K562 (cell line): ENCODE measurements at regions not wholly inside any gene's neighbourhood (a gene's known extent, or its start where the extent isn't known, plus 50 kb on each side); places are given as distances from the start of the nearest gene placed in this dataset.

Source experiments
- ATAC-seq: fragments of 200-7000 bp; cut with Tn5 transposase; 3 replicates; pipeline ENCODE4 v1.9.1; 2020; ENCODE audit warnings: moderate library complexity
- BruUV-seq: library from RNA; stranded (reverse); fragments of 400-500 nt; replicated peaks from 2 replicates; lab custom pipeline; 2021; lab: Mats Ljungman, UMichigan
- CTCF ChIA-PET: fragments of 300-600 bp; formaldehyde crosslinking; extraction: SDS; loops from one replicate; lab custom pipeline; 2021; ENCODE audit warnings: low intra/inter-chr PET ratio; lab: Yijun Ruan, JAX
- POLR2A ChIA-PET: fragments of 300-600, 350-650 bp; sonication (Branson Sonifier 250); formaldehyde crosslinking; extraction: SDS; loops from one replicate; lab custom pipeline; 2021; ENCODE audit warnings: antibody characterized with exemption, inconsistent platforms; lab: Yijun Ruan, JAX
- DNase-seq, 4 experiments: peaks; one replicate each; pipeline versions ENCODE4 v3.0.0 to v3.0.0-alpha.2; 2011 to 2018; ENCODE audit warnings: low spot score in 3 of 4, mixed read lengths in 3 of 4; ENCODE audit errors: extremely low read depth in 1 of 4
- FAIRE-seq: peaks from 2 replicates; lab custom pipeline; 2011; peaks lifted over from hg19 to GRCh38; lab: Jason Lieb, UNC
- H2AFZ ChIP-seq: 2 replicates; pipeline ENCODE4 v1.6.0; 2011; ENCODE audit warnings: low read depth, low read length, control low read depth, inconsistent platforms
- H3K27ac ChIP-seq: fragments of 200-600 bp; 3 replicates; pipeline ENCODE4 v1.8.0; 2011; ENCODE audit warnings: low read depth, mild to moderate bottlenecking, control low read depth, inconsistent platforms, low read length, moderate library complexity, mixed read lengths; ENCODE audit errors: extremely low read depth
- H3K27me3 ChIP-seq, 2 experiments: fragments of 300-600 bp in 1 of 2; 2 replicates in 1 of 2; 3 replicates in 1 of 2; pipeline versions ENCODE4 v1.6.0 to v1.8.0; 2011; ENCODE audit warnings: inconsistent platforms in 2 of 2, low read length in 2 of 2, mild to moderate bottlenecking in 1 of 2, mixed read lengths in 1 of 2, moderate library complexity in 1 of 2; ENCODE audit not compliant: control insufficient read depth in 2 of 2, insufficient read depth in 2 of 2
- H3K36me3 ChIP-seq: fragments of 300-600 bp; 3 replicates; pipeline ENCODE4 v1.8.0; 2011; ENCODE audit warnings: mild to moderate bottlenecking, low read length, inconsistent platforms; ENCODE audit not compliant: control insufficient read depth, insufficient read depth
- H3K4me1 ChIP-seq, 2 experiments: fragments of 200-600 bp in 1 of 2; replicated peaks in 1 of 2; 2 replicates in 1 of 2; 3 replicates in 1 of 2; pipeline versions ENCODE4 v1.5.1 to v1.8.0; 2011; ENCODE audit warnings: inconsistent platforms in 2 of 2, low read length in 2 of 2, mild to moderate bottlenecking in 1 of 2, mixed read lengths in 1 of 2, moderate library complexity in 1 of 2; ENCODE audit not compliant: control insufficient read depth in 2 of 2, insufficient read depth in 2 of 2
- H3K4me2 ChIP-seq: 2 replicates; pipeline ENCODE4 v1.6.1; 2011; ENCODE audit warnings: low read length, control low read depth, inconsistent platforms, mixed read lengths; ENCODE audit not compliant: insufficient read depth
- H3K4me3 ChIP-seq: fragments of 200-600 bp; sonication (generic), shearing (Covaris generic); 2 replicates; pipeline ENCODE4 v1.5.1; 2016; ENCODE audit warnings: control low read depth, inconsistent platforms
- H3K79me2 ChIP-seq: fragments of 200-600 bp; 3 replicates; pipeline ENCODE4 v1.8.0; 2011; ENCODE audit warnings: low read length, inconsistent platforms; ENCODE audit not compliant: control insufficient read depth, insufficient read depth
- H3K9ac ChIP-seq, 2 experiments: 2 replicates each; pipeline versions ENCODE4 v1.6.0 to v1.6.1; 2011; ENCODE audit warnings: low read depth in 2 of 2, low read length in 2 of 2, control low read depth in 1 of 2, inconsistent platforms in 1 of 2, mild to moderate bottlenecking in 1 of 2, mixed read lengths in 1 of 2; ENCODE audit not compliant: insufficient read depth in 1 of 2
- H3K9me1 ChIP-seq: one replicate; pipeline ENCODE4 v1.6.0; 2011; ENCODE audit warnings: inconsistent platforms, mild to moderate bottlenecking, low read length, moderate library complexity; ENCODE audit not compliant: control insufficient read depth, insufficient read depth
- H3K9me3 ChIP-seq: replicated peaks from 2 replicates; pipeline ENCODE4 v1.5.1; 2011; ENCODE audit warnings: low read depth, low read length, inconsistent platforms; ENCODE audit not compliant: control insufficient read depth, insufficient read depth
- H4K20me1 ChIP-seq: replicated peaks from 2 replicates; pipeline ENCODE4 v1.6.1; 2011; ENCODE audit warnings: low read length, inconsistent platforms, mixed read lengths; ENCODE audit not compliant: control insufficient read depth, insufficient read depth
- ATF1 ChIP-seq, 2 experiments: fragments of 450-650 bp in 1 of 2; IDR thresholded peaks; 2 replicates each; pipeline ENCODE4 v1.6.1; 2016; ENCODE audit warnings: missing compliant biosample characterization in 1 of 2, missing genetic modification characterization in 1 of 2
- FOXJ3 ChIP-seq: sonication (generic); formaldehyde crosslinking; IDR thresholded peaks from 2 replicates; pipeline ENCODE4 v1.4.0; 2020; ENCODE audit warnings: mild to moderate bottlenecking, missing genetic modification reagents
- GABPA ChIP-seq: fragments of 200-800 bp; sonication (Bioruptor generic); conservative IDR thresholded peaks from 2 replicates; pipeline ENCODE4 v1.6.1; 2016; ENCODE audit warnings: low read depth, missing genetic modification characterization, missing compliant biosample characterization
- HCFC1 ChIP-seq: IDR thresholded peaks from 2 replicates; pipeline ENCODE4 v1.6.1; 2012; ENCODE audit warnings: low read depth, low read length, improper control_type of control experiment
- JUNB ChIP-seq: fragments of 450-650 bp; formaldehyde crosslinking; conservative IDR thresholded peaks from 2 replicates; pipeline ENCODE4 v1.4.0; 2020; ENCODE audit warnings: mild to moderate bottlenecking
- KDM1A ChIP-seq, 2 experiments: fragments of 450-650 bp; IDR thresholded peaks; 2 replicates each; pipeline ENCODE4 v1.6.1; 2016; ENCODE audit warnings: mild to moderate bottlenecking in 2 of 2
- RBM25 ChIP-seq: fragments of 200-400 bp; formaldehyde crosslinking; IDR thresholded peaks from 2 replicates; pipeline ENCODE4 v1.6.1; 2018; ENCODE audit warnings: low read length, low read depth, moderate library complexity; ENCODE audit not compliant: severe bottlenecking
- RUNX1 ChIP-seq: sonication (generic); IDR thresholded peaks from 2 replicates; pipeline ENCODE4 v1.6.1; 2016; ENCODE audit warnings: antibody characterized with exemption, low read depth
- SMAD3 ChIP-seq: fragments of 450-650 bp; formaldehyde crosslinking; conservative IDR thresholded peaks from 2 replicates; pipeline ENCODE4 v1.4.0; 2020; ENCODE audit warnings: mild to moderate bottlenecking
- TBL1XR1 ChIP-seq, 2 experiments: IDR thresholded peaks; 2 replicates each; pipeline ENCODE4 v1.6.1; 2012; ENCODE audit warnings: improper control_type of control experiment in 2 of 2, low read length in 2 of 2, mild to moderate bottlenecking in 1 of 2
- TFAM ChIP-seq: fragments of 250-450 bp; sonication (Bioruptor Pico); conservative IDR thresholded peaks from 2 replicates; pipeline ENCODE4 v1.5.0; 2021; ENCODE audit warnings: mild to moderate bottlenecking, moderate library complexity
- ZNF408 ChIP-seq: fragments of 250-450 bp; sonication (Bioruptor Pico); IDR thresholded peaks from 2 replicates; pipeline ENCODE4 v1.4.0; 2020; ENCODE audit warnings: low read depth, mild to moderate bottlenecking, moderate library complexity
- WGBS: fragments of 100-300 bp; shearing (Covaris generic); methylation state at CpG from one replicate; pipeline ENCODE4 v1.1.6; 2016; ENCODE audit warnings: low coverage, mixed read lengths; ENCODE audit not compliant: insufficient coverage; ENCODE audit errors: missing lambda C conversion rate; 5-methylcytosine and 5-hydroxymethylcytosine counted together
- in situ Hi-C: fragments of 300-500 bp; cut with MboI; formaldehyde crosslinking; loops from 4 replicates; pipeline ENCODE4 v1.15.0; 2018; ENCODE audit warnings: inconsistent platforms, mixed read lengths
- intact Hi-C: fragments of 100-400 bp; cut with micrococcal nuclease; formaldehyde crosslinking; loops from 2 replicates; pipeline ENCODE4 v1.14.2; 2022
- TF ChIP-seq, protein P1 (sequence below): IDR thresholded peaks from 2 replicates; pipeline ENCODE4 v1.6.1; 2016; ENCODE audit warnings: missing genetic modification characterization, missing compliant biosample characterization
- TF ChIP-seq, protein P2 (sequence below): sonication (generic); formaldehyde crosslinking; IDR thresholded peaks from 2 replicates; pipeline ENCODE4 v1.8.0; 2022; ENCODE audit warnings: mild to moderate bottlenecking, missing genetic modification reagents, borderline replicate concordance
- TF ChIP-seq, protein P3 (sequence below), 3 experiments: fragments of 200-800 bp in 1 of 3; sonication (Bioruptor generic) in 1 of 3; sonication (generic) in 1 of 3; formaldehyde crosslinking in 1 of 3; IDR thresholded peaks; 2 replicates each; pipeline versions ENCODE4 v1.6.1 to v1.8.0; 2016 to 2022; ENCODE audit warnings: mild to moderate bottlenecking in 2 of 3, missing compliant biosample characterization in 2 of 3, missing genetic modification characterization in 2 of 3, missing genetic modification reagents in 1 of 3

DNA sequence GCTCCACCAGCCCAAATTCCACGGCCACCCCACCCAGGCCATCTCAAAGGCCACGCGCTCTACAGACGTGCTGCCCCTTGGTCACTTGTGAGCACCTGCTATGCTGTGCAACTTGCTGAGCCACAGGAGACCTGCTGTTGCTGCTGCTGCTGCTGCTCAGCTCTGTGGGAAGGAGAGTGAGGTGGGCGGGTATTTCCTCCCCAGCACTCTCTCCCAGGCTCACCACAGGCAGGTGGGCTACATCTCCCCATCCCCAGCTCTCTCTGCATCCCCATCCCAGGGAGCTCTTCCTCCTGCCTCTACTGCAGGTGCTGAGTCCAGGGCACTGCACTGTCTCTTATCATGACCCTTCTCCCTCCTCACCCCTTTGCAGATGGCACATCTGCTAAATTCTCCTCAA is 306.9 kb downstream of the BCL11B start:
- no peaks in the 10 kb centered on the region for H3K4me1 ChIP-seq
- H3K79me2 ChIP-seq, result no peaks in the 10 kb centered on the region
- H4K20me1 ChIP-seq, result no peaks in the 10 kb centered on the region; the same call in 1 of the 2 replicates
- no peak overlapping the region for H2AFZ ChIP-seq
- H3K9me3 ChIP-seq, result no peaks in the 10 kb centered on the region
- ChIA-PET CTCF (no interaction called here), POLR2A (no interaction called here)
- in situ Hi-C loops, result no loop called here
- no TSS peak for BruUV-seq
- H3K9me1 ChIP-seq, result no peaks in the 10 kb centered on the region
- no peak overlapping the region for H3K27ac ChIP-seq
- H3K4me3 ChIP-seq, result no peak overlapping the region
- DNase-seq, result no peak
- H3K27me3 ChIP-seq, result no peaks in the 10 kb centered on the region
- TF ChIP-seq, protein P1, sequence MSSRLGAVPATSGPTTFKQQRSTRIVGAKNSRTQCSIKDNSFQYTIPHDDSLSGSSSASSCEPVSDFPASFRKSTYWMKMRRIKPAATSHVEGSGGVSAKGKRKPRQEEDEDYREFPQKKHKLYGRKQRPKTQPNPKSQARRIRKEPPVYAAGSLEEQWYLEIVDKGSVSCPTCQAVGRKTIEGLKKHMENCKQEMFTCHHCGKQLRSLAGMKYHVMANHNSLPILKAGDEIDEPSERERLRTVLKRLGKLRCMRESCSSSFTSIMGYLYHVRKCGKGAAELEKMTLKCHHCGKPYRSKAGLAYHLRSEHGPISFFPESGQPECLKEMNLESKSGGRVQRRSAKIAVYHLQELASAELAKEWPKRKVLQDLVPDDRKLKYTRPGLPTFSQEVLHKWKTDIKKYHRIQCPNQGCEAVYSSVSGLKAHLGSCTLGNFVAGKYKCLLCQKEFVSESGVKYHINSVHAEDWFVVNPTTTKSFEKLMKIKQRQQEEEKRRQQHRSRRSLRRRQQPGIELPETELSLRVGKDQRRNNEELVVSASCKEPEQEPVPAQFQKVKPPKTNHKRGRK (tag), result no peak
- TF ChIP-seq, protein P2, sequence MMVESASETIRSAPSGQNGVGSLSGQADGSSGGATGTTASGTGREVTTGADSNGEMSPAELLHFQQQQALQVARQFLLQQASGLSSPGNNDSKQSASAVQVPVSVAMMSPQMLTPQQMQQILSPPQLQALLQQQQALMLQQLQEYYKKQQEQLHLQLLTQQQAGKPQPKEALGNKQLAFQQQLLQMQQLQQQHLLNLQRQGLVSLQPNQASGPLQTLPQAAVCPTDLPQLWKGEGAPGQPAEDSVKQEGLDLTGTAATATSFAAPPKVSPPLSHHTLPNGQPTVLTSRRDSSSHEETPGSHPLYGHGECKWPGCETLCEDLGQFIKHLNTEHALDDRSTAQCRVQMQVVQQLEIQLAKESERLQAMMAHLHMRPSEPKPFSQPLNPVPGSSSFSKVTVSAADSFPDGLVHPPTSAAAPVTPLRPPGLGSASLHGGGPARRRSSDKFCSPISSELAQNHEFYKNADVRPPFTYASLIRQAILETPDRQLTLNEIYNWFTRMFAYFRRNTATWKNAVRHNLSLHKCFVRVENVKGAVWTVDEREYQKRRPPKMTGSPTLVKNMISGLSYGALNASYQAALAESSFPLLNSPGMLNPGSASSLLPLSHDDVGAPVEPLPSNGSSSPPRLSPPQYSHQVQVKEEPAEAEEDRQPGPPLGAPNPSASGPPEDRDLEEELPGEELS, result no peak
- TF ChIP-seq, protein P3, sequence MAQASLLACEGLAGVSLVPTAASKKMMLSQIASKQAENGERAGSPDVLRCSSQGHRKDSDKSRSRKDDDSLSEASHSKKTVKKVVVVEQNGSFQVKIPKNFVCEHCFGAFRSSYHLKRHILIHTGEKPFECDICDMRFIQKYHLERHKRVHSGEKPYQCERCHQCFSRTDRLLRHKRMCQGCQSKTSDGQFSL (CRISPR knock-in tag; IDR thresholded peaks at IDR 0.05), result no peak
- TF ChIP-seq, protein P3 (tag; IDR thresholded peaks at IDR 0.05), result no peak
- no peak for TF ChIP-seq SMAD3 (CRISPR knock-in tag)
- TF ChIP-seq FOXJ3 (CRISPR knock-in tag), result no peak
- no peak for TF ChIP-seq HCFC1
- TF ChIP-seq RBM25, result no peak
- no peak for TF ChIP-seq GABPA (tag)
- TF ChIP-seq ZNF408 (CRISPR knock-in tag), result no peak
- no peak for TF ChIP-seq JUNB (CRISPR knock-in tag)
- TF ChIP-seq TBL1XR1 (IDR thresholded peaks at IDR 0.05; ENCODE audit: low read length in 2 of 2), result no peak
- TF ChIP-seq ATF1 (CRISPR knock-in tag; IDR thresholded peaks at IDR 0.05), result no peak
- no peak for TF ChIP-seq ATF1 (tag; IDR thresholded peaks at IDR 0.05)
- TF ChIP-seq TFAM (CRISPR knock-in tag), result no peak
- no peak for TF ChIP-seq KDM1A (IDR thresholded peaks at IDR 0.05)
- no peak for TF ChIP-seq RUNX1
- no peaks in the 10 kb centered on the region for H3K36me3 ChIP-seq
- intact Hi-C loops, result no loop called here
- no peak for ATAC-seq
- FAIRE-seq, result no peak
- no peak overlapping the region for H3K4me2 ChIP-seq
- H3K9ac ChIP-seq, result no peak overlapping the region
- WGBS, result 0% methylated on average over 1 of the region's 5 CpGs
